ENCODE measurements at regions not wholly inside any gene's neighbourhood (a gene's known extent, or its start where the extent isn't known, plus 50 kb on each side); places are given as distances from the start of the nearest gene placed in this dataset.

DNA sequence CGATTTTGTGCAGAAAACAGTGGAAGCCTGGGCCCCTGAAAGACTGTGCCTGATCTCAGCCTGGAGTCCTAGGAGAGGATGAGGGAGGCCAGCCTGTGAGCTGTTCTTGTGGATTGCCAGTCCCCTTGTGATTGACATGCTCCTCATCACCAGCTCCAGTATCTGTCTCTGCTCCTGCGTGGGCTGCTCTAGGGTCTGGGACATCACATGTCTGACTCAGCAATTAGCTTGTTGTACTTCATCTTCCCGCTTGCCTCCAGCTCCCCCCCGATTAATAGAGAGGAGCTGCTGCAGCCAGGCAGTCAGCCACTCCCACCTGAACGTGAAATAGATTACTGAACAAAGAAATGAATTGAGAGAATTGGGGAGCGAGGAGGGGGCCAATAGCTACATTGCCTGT, 99.6 kb upstream of the TBX20 start:
- no peak for DNase-seq (ENCODE audit: low spot score)
- FAIRE-seq = no peak

DNA sequence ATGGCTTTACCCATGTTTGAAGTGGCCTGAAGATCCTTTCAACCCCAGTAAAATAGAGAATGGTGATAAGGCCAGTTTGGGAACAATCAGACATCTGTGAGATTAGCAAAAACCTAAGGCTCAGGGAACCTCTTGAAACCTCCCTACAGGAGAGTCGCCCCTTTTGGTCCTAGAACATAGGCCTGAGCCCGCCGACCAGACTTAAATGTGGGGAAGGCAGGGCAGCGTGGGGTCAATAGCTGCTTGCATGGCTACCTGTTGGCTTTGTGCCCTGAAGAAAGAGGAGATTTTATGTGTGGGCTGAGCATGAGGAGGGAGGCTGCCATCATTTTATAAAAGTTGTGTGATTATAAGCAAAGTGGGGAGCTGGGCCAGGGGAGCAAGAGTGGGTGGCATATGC, 97.6 kb upstream of the TBX20 start:
- DNase-seq (ENCODE audit: low spot score) = no peak
- FAIRE-seq = no peak

- DNase-seq (ENCODE audit: low spot score) (no peak), FAIRE-seq (no peak)
These were observed 94.9 kb upstream of the TBX20 start for GRCh38 chr7:35348611-35349400.

GRCh38 chr7:35342786-35343185, 88.9 kb upstream of the TBX20 start:
- DNase-seq (ENCODE audit: low spot score) = no peak
- FAIRE-seq = no peak

GRCh38 chr7:35339811-35340210, 85.9 kb upstream of the TBX20 start:
- FAIRE-seq = no peak

DNA sequence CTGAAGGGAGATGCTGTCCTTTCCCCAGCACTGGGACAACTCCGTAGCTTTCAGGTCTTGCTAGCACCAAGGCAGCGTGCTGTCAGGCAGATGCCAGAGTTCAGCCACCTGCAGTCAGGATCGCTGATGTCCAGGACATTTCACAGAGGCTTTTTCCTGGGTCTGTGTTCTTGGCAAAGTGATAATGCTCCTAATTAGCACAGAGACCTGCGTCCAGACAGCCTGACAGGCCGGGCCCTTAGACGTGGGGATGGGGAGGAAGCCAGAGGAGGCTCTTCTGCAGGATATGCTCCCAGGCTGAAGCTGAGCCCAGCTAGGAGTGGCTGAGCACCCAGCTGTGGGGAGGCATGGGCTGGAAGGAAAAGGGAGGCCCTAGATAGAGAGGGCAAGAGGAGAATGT, 82.5 kb upstream of the TBX20 start:
- DNase-seq (ENCODE audit: low spot score) = no peak
- FAIRE-seq = no peak

More at GRCh38 chr7:35339811-35340210, 85.9 kb upstream of the TBX20 start:
- no peak for DNase-seq (ENCODE audit: low spot score)

- peak; percentile 73 for DNase-seq (ENCODE audit: low spot score)
- FAIRE-seq = peak; percentile 29
These were observed 80.6 kb upstream of the TBX20 start for GRCh38 chr7:35334506-35334905.

GRCh38 chr7:35333265-35333664, 79.4 kb upstream of the TBX20 start:
- FAIRE-seq = no peak
- DNase-seq (ENCODE audit: low spot score) = no peak

- DNase-seq (ENCODE audit: low spot score) (no peak), FAIRE-seq (no peak)
These were observed 78.1 kb upstream of the TBX20 start for GRCh38 chr7:35331730-35332678.

DNA sequence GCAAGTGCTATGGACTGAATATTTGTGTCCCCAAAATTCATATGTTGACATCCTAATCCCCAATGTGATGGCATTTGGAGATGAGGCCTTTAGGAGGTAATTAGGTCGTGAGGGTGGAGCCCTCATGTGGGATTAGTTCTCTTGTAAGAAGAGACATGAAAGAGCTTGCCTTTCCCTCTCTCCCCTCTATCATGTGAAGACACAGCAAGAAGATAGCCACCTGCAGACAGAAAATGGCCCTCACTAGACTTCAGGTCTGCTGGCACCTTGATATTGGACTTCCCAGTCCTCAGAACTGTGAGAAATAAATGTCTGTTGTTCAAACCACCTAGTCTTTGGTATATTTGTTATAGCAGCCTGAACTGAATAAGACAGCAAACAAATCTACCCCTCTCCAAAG, 75.1 kb upstream of the TBX20 start:
- no peak for DNase-seq (ENCODE audit: low spot score)
- no peak for FAIRE-seq

GRCh38 chr7:35319606-35320005, 65.7 kb upstream of the TBX20 start:
- FAIRE-seq = no peak
- no peak for DNase-seq (ENCODE audit: low spot score)

GRCh38 chr7:35316549-35316948, 62.6 kb upstream of the TBX20 start:
- no peak for FAIRE-seq

GRCh38 chr7:35315517-35315916, 61.6 kb upstream of the TBX20 start:
- no peak for FAIRE-seq
- DNase-seq (ENCODE audit: low spot score) = no peak

More at GRCh38 chr7:35316549-35316948, 62.6 kb upstream of the TBX20 start:
- DNase-seq (ENCODE audit: low spot score) = no peak

GRCh38 chr7:35314354-35314753, 60.5 kb upstream of the TBX20 start:
- DNase-seq (ENCODE audit: low spot score) = no peak
- no peak for FAIRE-seq

DNA sequence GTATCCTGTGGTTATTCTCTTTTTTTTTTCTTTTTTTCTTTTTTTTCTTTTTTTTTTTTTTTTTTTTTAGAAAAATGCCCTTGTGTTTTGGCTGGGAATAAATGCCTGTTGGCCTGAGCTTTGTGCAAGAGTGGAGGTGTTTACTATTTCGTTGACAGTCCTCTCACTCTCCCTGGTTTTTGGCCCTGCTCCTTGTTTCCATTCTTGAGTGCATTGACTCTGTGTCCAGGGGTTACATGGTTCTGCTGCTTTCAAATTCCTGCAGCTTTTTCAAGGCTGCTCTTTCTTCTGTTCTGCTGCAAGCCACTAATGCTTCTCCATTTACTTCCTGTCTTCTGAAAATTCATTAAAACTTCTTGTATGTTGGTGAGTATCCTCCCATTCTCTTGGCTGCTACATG, 59.7 kb upstream of the TBX20 start:
- no peak for DNase-seq (ENCODE audit: low spot score)
- FAIRE-seq = no peak

Data from RCC 7860 (cell line).